Trophoblast cell (in vitro differentiated cells and primary cell): ENCODE measurements at regions not wholly inside any gene's neighbourhood (a gene's known extent, or its start where the extent isn't known, plus 50 kb on each side); places are given as distances from the start of the nearest gene placed in this dataset.

Source experiments
- DNase-seq, 2 donors: peaks; one replicate each; pipeline ENCODE4 v3.0.0-alpha.2; 2016
- H2AFZ ChIP-seq: 2 replicates; pipeline ENCODE4 v1.6.1; 2013; ENCODE audit warnings: low read length, moderate library complexity, mild to moderate bottlenecking; ENCODE audit not compliant: insufficient read depth, poor library complexity
- H2AK5ac ChIP-seq: 2 replicates; pipeline ENCODE4 v1.6.1; 2013; ENCODE audit warnings: mild to moderate bottlenecking, low read length
- H2BK120ac ChIP-seq: 2 replicates; pipeline ENCODE4 v1.6.1; 2013; ENCODE audit warnings: low read length, mild to moderate bottlenecking, moderate library complexity; ENCODE audit not compliant: insufficient read depth, poor library complexity
- H2BK12ac ChIP-seq: 2 replicates; pipeline ENCODE4 v1.6.1; 2013; ENCODE audit warnings: mild to moderate bottlenecking, low read length, moderate library complexity
- H2BK5ac ChIP-seq: 2 replicates; pipeline ENCODE4 v1.6.1; 2013; ENCODE audit warnings: low read length, low read depth, moderate library complexity, mild to moderate bottlenecking; ENCODE audit not compliant: poor library complexity
- H3K14ac ChIP-seq: 2 replicates; pipeline ENCODE4 v1.6.1; 2013; ENCODE audit warnings: mild to moderate bottlenecking, low read length
- H3K18ac ChIP-seq: 2 replicates; pipeline ENCODE4 v1.6.1; 2013; ENCODE audit warnings: mild to moderate bottlenecking, low read length
- H3K23ac ChIP-seq: 2 replicates; pipeline ENCODE4 v1.6.1; 2013; ENCODE audit warnings: low read length
- H3K27ac ChIP-seq: 2 replicates; pipeline ENCODE4 v1.5.1; 2013; ENCODE audit warnings: low read depth, mild to moderate bottlenecking, inconsistent platforms, low read length, moderate library complexity
- H3K27me3 ChIP-seq: 2 replicates; pipeline ENCODE4 v1.6.1; 2013; ENCODE audit warnings: inconsistent platforms, mild to moderate bottlenecking, low read length, moderate library complexity; ENCODE audit not compliant: insufficient read depth
- H3K36me3 ChIP-seq, 2 experiments: 1 replicate in 1 of 2; 2 replicates in 1 of 2; pipeline ENCODE4 v1.6.1; 2013; ENCODE audit warnings: low read length in 2 of 2, mild to moderate bottlenecking in 2 of 2, moderate library complexity in 1 of 2; ENCODE audit not compliant: insufficient read depth in 2 of 2, control insufficient read depth in 1 of 2
- H3K4ac ChIP-seq: 2 replicates; pipeline ENCODE4 v1.6.1; 2013; ENCODE audit warnings: low read depth, mild to moderate bottlenecking, low read length, moderate library complexity
- H3K4me1 ChIP-seq, 2 experiments: 1 replicate in 1 of 2; 2 replicates in 1 of 2; pipeline ENCODE4 v1.6.1; 2013; ENCODE audit warnings: low read length in 2 of 2, mild to moderate bottlenecking in 2 of 2, moderate library complexity in 1 of 2; ENCODE audit not compliant: insufficient read depth in 2 of 2, control insufficient read depth in 1 of 2
- H3K4me2 ChIP-seq: 2 replicates; pipeline ENCODE4 v1.6.1; 2013; ENCODE audit warnings: inconsistent platforms, mild to moderate bottlenecking, low read length, moderate library complexity
- H3K4me3 ChIP-seq: 2 replicates; pipeline ENCODE4 v1.5.1; 2013; ENCODE audit warnings: mild to moderate bottlenecking, low read depth, low read length, inconsistent platforms
- H3K79me1 ChIP-seq: one replicate; pipeline ENCODE4 v1.6.1; 2013; ENCODE audit warnings: low read length
- H3K79me2 ChIP-seq: 2 replicates; pipeline ENCODE4 v1.6.1; 2013; ENCODE audit warnings: low read length, mild to moderate bottlenecking; ENCODE audit not compliant: control insufficient read depth, insufficient read depth, poor library complexity
- H3K9ac ChIP-seq: 2 replicates; pipeline ENCODE4 v1.6.1; 2013; ENCODE audit warnings: mild to moderate bottlenecking, low read length
- H3K9me3 ChIP-seq: 2 replicates; pipeline ENCODE4 v1.6.1; 2013; ENCODE audit warnings: low read depth, mild to moderate bottlenecking, control low read depth, inconsistent platforms, low read length; ENCODE audit not compliant: insufficient read depth
- H4K12ac ChIP-seq: 2 replicates; pipeline ENCODE4 v1.6.1; 2013; ENCODE audit warnings: low read depth, mild to moderate bottlenecking, low read length, moderate library complexity
- H4K8ac ChIP-seq: 2 replicates; pipeline ENCODE4 v1.6.1; 2013; ENCODE audit warnings: low read depth, mild to moderate bottlenecking, low read length, moderate library complexity
- H4K91ac ChIP-seq: one replicate; pipeline ENCODE4 v1.6.1; 2013; ENCODE audit warnings: low read depth, mild to moderate bottlenecking, low read length, moderate library complexity
- WGBS: extraction: QIAGEN DNeasy Blood & Tissue Kit; methylation state at CpG from one replicate; pipeline ENCODE4 v1.1.7; 2013; ENCODE audit warnings: missing lambda C conversion rate; ENCODE audit not compliant: insufficient read length, insufficient coverage; ENCODE audit errors: extremely low coverage; 5-methylcytosine and 5-hydroxymethylcytosine counted together

GRCh38 chrX:22730542-22730941 lies 269.2 kb upstream of the DDX53 start:
- Histone ChIP-seq H3K9ac (no peak overlapping the region), H2BK5ac (no peak overlapping the region), H3K4me3 (no peak overlapping the region), H4K91ac (no peak overlapping the region), H3K9me3 (no peaks in the 10 kb centered on the region), H2AFZ (no peak overlapping the region), H2AK5ac (no peak overlapping the region), H3K27me3 (no peaks in the 10 kb centered on the region), H3K18ac (no peak overlapping the region), H4K12ac (no peak overlapping the region), H2BK120ac (no peak overlapping the region), H3K4ac (no peak overlapping the region), H3K23ac (no peak overlapping the region), H3K27ac (no peak overlapping the region), H3K4me2 (no peak overlapping the region), H3K79me1 (no peaks in the 10 kb centered on the region), H2BK12ac (no peak overlapping the region), H3K36me3 (no peaks in the 10 kb centered on the region), H3K4me1 (no peaks in the 10 kb centered on the region), H3K79me2 (no peaks in the 10 kb centered on the region), H3K14ac (no peak overlapping the region), H4K8ac (no peak overlapping the region)
- no peak for DNase-seq
- WGBS, result no CpG with 5 or more reads among the region's 6 CpGs

GRCh38 chrX:22737541-22737940 lies 262.2 kb upstream of the DDX53 start:
- no peak overlapping the region for H3K9ac ChIP-seq
- H3K4me3 ChIP-seq, result no peak overlapping the region
- no peak overlapping the region for H3K18ac ChIP-seq
- no peak overlapping the region for H2BK120ac ChIP-seq
- no peak overlapping the region for H2AFZ ChIP-seq
- no peak overlapping the region for H3K4me2 ChIP-seq
- H4K12ac ChIP-seq, result no peak overlapping the region
- no peak overlapping the region for H2BK5ac ChIP-seq
- H3K27me3 ChIP-seq, result no peaks in the 10 kb centered on the region
- no peaks in the 10 kb centered on the region for H3K79me1 ChIP-seq
- H3K23ac ChIP-seq, result no peak overlapping the region
- H3K4ac ChIP-seq, result no peak overlapping the region
- WGBS, result no CpG with 5 or more reads among the region's 2 CpGs
- no peak overlapping the region for H2AK5ac ChIP-seq
- no peaks in the 10 kb centered on the region for H3K9me3 ChIP-seq
- no peak for DNase-seq
- H2BK12ac ChIP-seq, result no peak overlapping the region
- H4K91ac ChIP-seq, result no peak overlapping the region
- no peak overlapping the region for H3K27ac ChIP-seq
- H3K4me1 ChIP-seq, result no peaks in the 10 kb centered on the region
- H4K8ac ChIP-seq, result no peak overlapping the region
- no peaks in the 10 kb centered on the region for H3K79me2 ChIP-seq
- no peak overlapping the region for H3K14ac ChIP-seq
- no peaks in the 10 kb centered on the region for H3K36me3 ChIP-seq

DNA sequence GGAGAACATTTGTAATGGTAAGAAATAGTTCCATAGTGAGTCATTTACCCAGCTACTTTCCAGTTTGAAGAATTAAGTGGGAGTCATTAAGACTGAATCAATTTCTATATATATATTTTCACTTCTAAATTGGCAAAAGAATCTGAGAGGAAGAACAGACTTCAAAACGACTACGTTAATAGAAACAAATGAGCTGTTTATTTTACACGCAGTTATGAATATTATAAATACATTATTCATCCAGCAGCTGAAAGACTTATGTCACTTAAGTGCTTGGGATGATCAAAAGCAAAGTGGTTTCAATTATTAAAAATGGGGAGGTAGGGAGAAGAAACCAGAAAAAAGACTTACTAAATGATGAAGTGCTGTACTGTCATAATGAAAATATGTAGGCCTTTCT lies 260.5 kb upstream of the DDX53 start:
- Histone ChIP-seq H2BK5ac (no peak overlapping the region), H3K9me3 (no peaks in the 10 kb centered on the region), H3K4me2 (no peak overlapping the region), H3K4me1 (no peaks in the 10 kb centered on the region), H3K79me2 (no peaks in the 10 kb centered on the region), H3K4ac (no peak overlapping the region), H4K8ac (no peak overlapping the region), H3K23ac (no peak overlapping the region), H3K4me3 (no peak overlapping the region), H2AK5ac (no peak overlapping the region), H4K12ac (no peak overlapping the region), H2BK12ac (no peak overlapping the region), H3K79me1 (no peaks in the 10 kb centered on the region), H3K27ac (no peak overlapping the region), H3K18ac (no peak overlapping the region), H3K27me3 (no peaks in the 10 kb centered on the region), H2BK120ac (no peak overlapping the region), H2AFZ (no peak overlapping the region), H3K9ac (no peak overlapping the region), H3K36me3 (no peaks in the 10 kb centered on the region), H3K14ac (no peak overlapping the region), H4K91ac (no peak overlapping the region)
- DNase-seq, result no peak
- no CpG with 5 or more reads among the region's 3 CpGs for WGBS

DNA sequence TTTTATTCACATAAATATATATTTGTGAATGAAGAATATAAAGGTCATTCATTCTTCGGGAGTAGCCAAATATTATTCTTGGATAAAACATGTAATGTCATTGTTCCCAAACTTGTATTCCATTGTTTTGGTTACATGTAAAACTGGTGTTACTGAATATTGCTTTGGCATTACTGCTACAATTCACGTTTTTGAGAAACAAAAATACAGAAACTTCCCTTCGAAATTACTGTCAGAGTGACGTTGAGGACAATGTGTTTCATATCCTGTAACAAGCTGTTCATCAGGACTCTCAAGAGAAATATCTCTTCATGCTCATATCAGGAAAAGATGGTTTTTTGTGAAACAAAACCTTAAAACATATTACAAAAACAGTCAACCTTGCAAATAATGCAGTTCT lies 258.9 kb upstream of the DDX53 start:
- H3K4ac ChIP-seq, result no peak overlapping the region
- H3K23ac ChIP-seq, result no peak overlapping the region
- H3K27me3 ChIP-seq, result no peaks in the 10 kb centered on the region
- H3K4me1 ChIP-seq, result no peaks in the 10 kb centered on the region
- no peaks in the 10 kb centered on the region for H3K36me3 ChIP-seq
- no peak overlapping the region for H2BK120ac ChIP-seq
- no peak overlapping the region for H3K27ac ChIP-seq
- H3K4me3 ChIP-seq, result no peak overlapping the region
- no peak overlapping the region for H3K4me2 ChIP-seq
- no peak overlapping the region for H4K12ac ChIP-seq
- H4K8ac ChIP-seq, result no peak overlapping the region
- no peaks in the 10 kb centered on the region for H3K79me1 ChIP-seq
- H3K18ac ChIP-seq, result no peak overlapping the region
- no peak overlapping the region for H2AK5ac ChIP-seq
- H3K79me2 ChIP-seq, result no peaks in the 10 kb centered on the region
- no peak overlapping the region for H4K91ac ChIP-seq
- no peak overlapping the region for H2BK5ac ChIP-seq
- H2BK12ac ChIP-seq, result no peak overlapping the region
- no peak for DNase-seq
- H3K14ac ChIP-seq, result no peak overlapping the region
- no peaks in the 10 kb centered on the region for H3K9me3 ChIP-seq
- WGBS, result no CpG with 5 or more reads among the region's 4 CpGs
- H3K9ac ChIP-seq, result no peak overlapping the region
- H2AFZ ChIP-seq, result no peak overlapping the region
